ENCODE measurements at regions not wholly inside any gene's neighbourhood (a gene's known extent, or its start where the extent isn't known, plus 50 kb on each side); places are given as distances from the start of the nearest gene placed in this dataset.
"Not testable (repeated sequence)": the region's sequence is repeated elsewhere in the genome, so short reads cannot be mapped to it uniquely, and the experiment has no call there.

DNA sequence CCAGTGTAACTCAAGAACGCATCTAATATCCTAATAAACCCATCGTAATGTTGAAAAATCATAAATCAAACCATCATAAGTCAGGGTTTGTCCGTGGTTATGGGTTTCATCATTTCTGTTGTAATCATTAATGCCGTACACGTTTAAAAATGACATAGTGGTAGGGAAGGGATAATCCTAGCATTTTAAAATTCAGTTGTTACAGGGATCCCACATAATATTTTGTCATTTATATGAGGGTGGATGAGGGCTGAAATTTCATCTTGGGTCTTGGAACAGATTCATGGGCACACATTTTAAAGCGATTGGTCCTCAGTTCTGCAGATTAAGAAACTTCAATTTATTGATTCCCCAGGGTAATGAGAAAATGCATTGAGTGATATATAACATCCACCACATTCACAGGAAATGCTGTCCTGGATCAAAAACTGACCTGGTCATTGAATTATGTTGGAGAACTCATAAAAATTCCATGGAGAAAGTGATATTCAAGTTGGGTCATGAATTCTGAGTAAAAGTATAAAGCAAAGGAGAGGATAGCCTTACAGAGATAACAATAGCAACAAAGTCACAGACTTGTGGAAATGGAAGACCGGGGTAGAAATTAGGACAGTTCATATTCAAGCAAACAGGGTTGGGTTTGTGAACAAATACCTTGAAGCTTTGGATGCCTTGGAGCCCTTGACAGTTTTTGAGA is 1527.3 kb upstream of the TPTE start:
- Histone ChIP-seq H3K9me3 (no peaks in the 10 kb centered on the region), H3K36me3 (no peaks in the 10 kb centered on the region), H3K27me3 (no peaks in the 10 kb centered on the region), H3K4me1 (no peaks in the 10 kb centered on the region), H3K4me3 (no peak overlapping the region), H3K27ac (no peak overlapping the region)
- TF ChIP-seq POLR2AphosphoS5 (IDR thresholded peaks at IDR 0.05; ENCODE audit: insufficient read depth in 1 of 2, low read depth in 1 of 2) (no peak), CTCF (IDR thresholded peaks at IDR 0.05) (no peak), POLR2A (IDR thresholded peaks at IDR 0.05) (no peak)
- intact Hi-C loops (cut with DNase I), result no loop called here
- no peak for DNase-seq (ENCODE audit: extremely low spot score in 2 of 2)

GRCh38 chr21:8994640-8995511 is 1526.5 kb upstream of the TPTE start:
- Histone ChIP-seq H3K36me3 (no peaks in the 10 kb centered on the region), H3K27me3 (no peaks in the 10 kb centered on the region), H3K9me3 (no peaks in the 10 kb centered on the region), H3K4me3 (no peak overlapping the region), H3K4me1 (no peaks in the 10 kb centered on the region), H3K27ac (no peak overlapping the region)
- DNase-seq (ENCODE audit: extremely low spot score in 2 of 2), result no peak
- no peak for TF ChIP-seq POLR2A (IDR thresholded peaks at IDR 0.05)
- TF ChIP-seq CTCF (IDR thresholded peaks at IDR 0.05), result no peak
- TF ChIP-seq POLR2AphosphoS5 (IDR thresholded peaks at IDR 0.05; ENCODE audit: insufficient read depth in 1 of 2, low read depth in 1 of 2), result no peak
- intact Hi-C loops (cut with DNase I), result no loop called here

GRCh38 chr21:8996487-8996968 is 1524.9 kb upstream of the TPTE start:
- H3K9me3 ChIP-seq; H3K4me3 ChIP-seq; H3K27me3 ChIP-seq; H3K4me1 ChIP-seq; H3K27ac ChIP-seq; intact Hi-C loops (cut with DNase I); DNase-seq (ENCODE audit: extremely low spot score in 2 of 2); H3K36me3 ChIP-seq: not testable (repeated sequence)

DNA sequence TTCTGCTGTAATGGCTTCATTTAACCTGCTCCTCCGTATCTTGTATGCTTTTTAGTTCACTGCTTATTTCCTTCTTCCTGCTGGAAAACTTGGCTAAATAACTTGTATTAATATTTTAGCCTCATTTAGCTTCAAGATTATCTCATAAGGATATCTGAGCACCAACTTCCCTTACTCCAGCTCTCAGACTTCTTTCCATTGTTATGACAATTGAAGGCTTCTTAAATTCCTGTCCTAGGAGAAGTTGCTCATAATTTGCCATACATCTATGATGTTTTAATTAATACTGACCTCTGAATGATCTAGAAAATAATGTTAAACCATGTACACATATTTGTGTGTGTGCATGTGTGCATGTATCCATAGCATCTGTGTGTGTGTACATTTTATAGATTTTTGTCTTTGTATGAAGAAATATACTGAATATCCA is 1524.4 kb upstream of the TPTE start:
- no peaks in the 10 kb centered on the region for H3K36me3 ChIP-seq
- intact Hi-C loops (cut with DNase I), result no loop called here
- no peak for DNase-seq (ENCODE audit: extremely low spot score in 2 of 2)
- H3K27me3 ChIP-seq, result no peaks in the 10 kb centered on the region
- no peaks in the 10 kb centered on the region for H3K4me1 ChIP-seq
- no peak overlapping the region for H3K4me3 ChIP-seq
- no peak overlapping the region for H3K27ac ChIP-seq
- H3K9me3 ChIP-seq, result no peaks in the 10 kb centered on the region
- TF ChIP-seq POLR2A (IDR thresholded peaks at IDR 0.05), result no peak

DNA sequence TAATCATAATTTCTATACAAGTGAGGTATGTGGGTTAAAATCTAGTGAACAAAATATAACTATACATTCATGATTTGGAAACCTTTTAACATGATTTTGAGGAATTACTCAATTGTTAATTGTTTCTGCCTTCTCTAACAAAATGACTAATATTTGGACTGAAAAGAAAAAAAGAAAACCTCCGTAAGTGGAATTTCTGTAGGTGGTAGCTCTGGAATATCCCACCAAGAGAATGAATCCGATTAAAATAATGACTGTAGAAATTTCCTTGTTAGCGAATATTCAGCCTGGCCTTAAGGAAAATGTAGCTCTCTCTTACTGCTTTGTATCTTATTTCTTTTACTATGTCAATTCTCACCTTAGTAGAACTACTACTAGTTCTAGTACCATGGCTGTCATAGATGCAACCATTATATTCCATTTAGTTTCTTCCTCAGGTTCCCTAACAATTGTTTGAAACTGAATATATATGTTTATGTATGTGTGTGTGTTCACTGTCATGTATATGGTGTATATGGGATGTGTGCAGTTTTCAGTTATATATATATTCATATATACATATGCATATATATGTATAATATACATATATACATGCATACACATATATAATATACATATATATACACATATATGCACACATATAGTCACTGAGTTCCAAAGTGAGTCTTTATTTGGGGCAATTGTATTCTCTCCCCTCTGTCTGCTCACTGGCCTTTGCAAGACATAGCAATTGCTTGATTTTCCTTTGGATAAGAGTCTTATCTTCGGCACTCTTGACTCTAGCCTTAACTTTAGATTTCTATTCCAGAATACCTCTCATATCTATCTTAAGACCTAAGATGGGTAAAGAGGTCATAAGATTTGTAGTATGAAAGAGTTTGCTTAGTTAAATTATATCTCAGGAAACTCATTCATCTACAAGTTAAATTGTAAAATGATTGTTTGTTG is 1523.7 kb upstream of the TPTE start:
- H3K27me3 ChIP-seq; H3K36me3 ChIP-seq; H3K27ac ChIP-seq; intact Hi-C loops (cut with DNase I); H3K4me3 ChIP-seq; H3K4me1 ChIP-seq; DNase-seq (ENCODE audit: extremely low spot score in 2 of 2); H3K9me3 ChIP-seq: not testable (repeated sequence)

- H3K4me1 ChIP-seq; H3K36me3 ChIP-seq; DNase-seq (ENCODE audit: extremely low spot score in 2 of 2); H3K27me3 ChIP-seq; H3K27ac ChIP-seq; H3K4me3 ChIP-seq; intact Hi-C loops (cut with DNase I); H3K9me3 ChIP-seq: not testable (repeated sequence)
These were observed 1522.9 kb upstream of the TPTE start for GRCh38 chr21:8998480-8998879.

Data from vagina (tissue), 2 donors.